PFSK-1 (cell line): ENCODE measurements at regions not wholly inside any gene's neighbourhood (a gene's known extent, or its start where the extent isn't known, plus 50 kb on each side); places are given as distances from the start of the nearest gene placed in this dataset.

Source experiments
- FOXP2 ChIP-seq: optimal IDR thresholded peaks from 2 replicates; pipeline ENCODE3; 2011; ENCODE audit warnings: borderline replicate concordance, control low read depth, inconsistent platforms; ENCODE audit not compliant: insufficient read depth; ENCODE audit errors: extremely low read length, extremely low read depth
- POLR2AphosphoS5 ChIP-seq: IDR thresholded peaks from 2 replicates; pipeline ENCODE4 v1.6.1; 2012; ENCODE audit warnings: low read depth, mild to moderate bottlenecking, control low read depth, low read length, moderate library complexity
- REST ChIP-seq, 2 experiments: IDR thresholded peaks; 2 replicates each; pipeline versions ENCODE4 v1.6.1 to v1.8.0; 2011 to 2012; ENCODE audit warnings: low read depth in 2 of 2, low read length in 2 of 2, control low read depth in 1 of 2, inconsistent platforms in 1 of 2, mild to moderate bottlenecking in 1 of 2, moderate library complexity in 1 of 2; ENCODE audit not compliant: insufficient read depth in 1 of 2
- SIN3A ChIP-seq: IDR thresholded peaks from 2 replicates; pipeline ENCODE4 v1.6.1; 2012; ENCODE audit warnings: mild to moderate bottlenecking, low read length, moderate library complexity, borderline replicate concordance; ENCODE audit not compliant: insufficient read depth
- TAF1 ChIP-seq: IDR thresholded peaks from 2 replicates; pipeline ENCODE4 v1.6.1; 2012; ENCODE audit warnings: low read length, control low read depth, borderline replicate concordance; ENCODE audit not compliant: insufficient read depth

- TF ChIP-seq SIN3A (no peak), POLR2AphosphoS5 (no peak), REST (IDR thresholded peaks at IDR 0.05; ENCODE audit: insufficient read depth in 1 of 2, low read depth in 2 of 2, low read length in 2 of 2) (no peak), TAF1 (no peak), FOXP2 (no peak)
Observed at GRCh38 chr1:219817914-219818313, 110.4 kb downstream of the SLC30A10 start.

DNA sequence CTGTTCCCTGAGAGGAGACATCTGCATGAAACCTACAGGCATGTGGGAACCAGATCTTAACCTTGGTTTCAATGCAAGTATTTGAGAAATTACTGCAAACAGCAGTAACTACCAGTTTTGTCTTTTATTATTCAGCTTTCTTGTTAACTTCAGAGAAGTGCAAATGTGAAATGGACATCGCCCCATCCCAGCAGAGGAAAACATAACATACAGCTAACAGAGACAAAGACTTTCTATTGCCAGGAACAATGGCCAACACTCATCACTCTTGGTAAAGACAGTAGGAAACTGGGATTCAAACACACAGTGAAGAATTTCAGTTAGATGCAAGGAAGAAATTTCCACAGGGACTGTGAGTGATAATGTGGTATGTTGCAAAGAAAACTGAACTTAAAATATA lies 115.1 kb downstream of the SLC30A10 start:
- TF ChIP-seq TAF1 (no peak), SIN3A (no peak), REST (IDR thresholded peaks at IDR 0.05; ENCODE audit: insufficient read depth in 1 of 2, low read depth in 2 of 2, low read length in 2 of 2) (no peak), FOXP2 (no peak), POLR2AphosphoS5 (no peak)

DNA sequence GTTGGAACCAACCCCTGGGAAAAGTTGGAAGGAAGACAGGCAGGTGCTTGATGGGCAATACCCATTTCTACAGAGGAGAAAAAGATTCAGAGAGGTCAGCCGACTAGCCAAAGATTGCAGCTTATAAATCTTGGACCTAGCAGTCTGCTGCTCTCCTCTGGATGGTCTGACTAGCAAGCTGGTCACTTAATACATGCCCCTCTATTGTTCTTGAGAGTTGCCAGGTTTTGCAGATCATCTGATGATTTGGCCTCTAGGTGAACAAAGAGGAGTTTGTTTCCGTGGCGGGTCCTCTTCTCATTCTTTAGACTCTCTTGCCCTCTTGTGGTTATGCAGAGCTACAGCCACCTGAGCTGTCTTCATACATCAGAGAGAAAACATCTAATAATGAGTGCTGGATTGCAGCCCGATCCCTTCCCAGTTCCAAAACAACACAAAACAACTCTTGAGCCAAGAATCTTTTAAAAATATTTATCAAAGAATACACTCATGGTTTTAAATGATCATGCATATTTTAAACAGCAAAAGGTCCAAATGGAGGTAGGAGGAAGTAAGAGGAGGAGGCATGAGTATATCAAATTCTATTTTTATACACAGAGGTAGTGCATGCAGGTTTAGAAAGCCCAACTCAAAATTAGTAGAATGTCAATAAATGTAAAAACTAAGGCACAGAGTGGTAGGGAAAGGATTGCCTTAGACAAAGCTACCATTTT lies 115.7 kb downstream of the SLC30A10 start:
- TF ChIP-seq TAF1 (no peak), POLR2AphosphoS5 (no peak), FOXP2 (no peak), REST (IDR thresholded peaks at IDR 0.05; ENCODE audit: insufficient read depth in 1 of 2, low read depth in 2 of 2, low read length in 2 of 2) (no peak), SIN3A (no peak)

DNA sequence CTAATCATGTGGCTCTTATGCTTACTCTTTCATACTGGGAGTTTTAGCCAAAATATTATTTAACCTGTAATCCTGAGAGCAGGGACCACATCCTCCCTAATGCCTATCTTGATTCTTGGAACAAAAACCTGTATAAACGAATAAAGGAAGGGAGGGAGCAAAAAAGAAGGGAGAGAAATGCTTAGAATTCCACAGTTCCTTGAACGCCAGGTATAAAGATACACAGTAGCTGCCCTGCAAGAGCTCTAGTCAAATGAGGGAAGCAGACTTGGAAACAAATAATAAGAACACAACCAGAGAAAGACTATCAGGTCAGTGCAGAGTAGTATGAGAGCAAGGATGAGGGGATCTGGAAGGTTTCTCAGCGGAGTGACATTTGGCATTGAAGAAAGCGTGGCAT lies 116.3 kb downstream of the SLC30A10 start:
- no peak for TF ChIP-seq REST (IDR thresholded peaks at IDR 0.05; ENCODE audit: insufficient read depth in 1 of 2, low read depth in 2 of 2, low read length in 2 of 2)
- no peak for TF ChIP-seq FOXP2
- no peak for TF ChIP-seq POLR2AphosphoS5
- no peak for TF ChIP-seq TAF1
- TF ChIP-seq SIN3A, result no peak
